DOHH2 (cell line): ENCODE measurements at regions not wholly inside any gene's neighbourhood (a gene's known extent, or its start where the extent isn't known, plus 50 kb on each side); places are given as distances from the start of the nearest gene placed in this dataset.

Experiments
- H3F3A ChIP-seq: fragments of 200-600 bp; sonication (generic), shearing (Covaris generic); 2 replicates; pipeline ENCODE4 v1.6.0; 2016; ENCODE audit warnings: antibody characterized with exemption, mild to moderate bottlenecking; ENCODE audit not compliant: control insufficient read depth, insufficient read depth
- H3K27ac ChIP-seq: fragments of 200-600 bp; sonication (generic); 2 replicates; pipeline ENCODE4 v1.5.1; 2014; ENCODE audit warnings: low read depth, mild to moderate bottlenecking, low read length, moderate library complexity
- H3K27me3 ChIP-seq: fragments of 200-600 bp; sonication (generic); 2 replicates; pipeline ENCODE4 v1.6.1; 2014; ENCODE audit warnings: mild to moderate bottlenecking, low read length, mixed read lengths; ENCODE audit not compliant: control insufficient read depth
- H3K36me3 ChIP-seq: fragments of 200-600 bp; sonication (generic); 2 replicates; pipeline ENCODE4 v1.6.1; 2014; ENCODE audit warnings: mild to moderate bottlenecking, low read length, moderate library complexity, mixed read lengths; ENCODE audit not compliant: control insufficient read depth
- H3K4me1 ChIP-seq: fragments of 200-600 bp; sonication (generic); 2 replicates; pipeline ENCODE4 v1.6.1; 2014; ENCODE audit warnings: mild to moderate bottlenecking, low read length, mixed read lengths; ENCODE audit not compliant: control insufficient read depth
- H3K4me2 ChIP-seq: fragments of 200-600 bp; sonication (generic); 2 replicates; pipeline ENCODE4 v1.6.0; 2014; ENCODE audit warnings: mild to moderate bottlenecking, low read length, moderate library complexity
- H3K4me3 ChIP-seq: fragments of 200-600 bp; sonication (generic); 2 replicates; pipeline ENCODE4 v1.5.1; 2014; ENCODE audit warnings: mild to moderate bottlenecking, low read length, mixed read lengths
- H3K79me2 ChIP-seq: fragments of 200-600 bp; sonication (generic); 2 replicates; pipeline ENCODE4 v1.6.1; 2014; ENCODE audit warnings: mild to moderate bottlenecking, low read length, mixed read lengths; ENCODE audit not compliant: control insufficient read depth
- H3K9me2 ChIP-seq: fragments of 200-600 bp; sonication (generic); replicated peaks from 2 replicates; pipeline ENCODE4 v1.6.1; 2014; ENCODE audit warnings: mild to moderate bottlenecking, low read length, mixed read lengths; ENCODE audit not compliant: control insufficient read depth
- H3K9me3 ChIP-seq: fragments of 200-600 bp; sonication (generic); 2 replicates; pipeline ENCODE4 v1.6.1; 2014; ENCODE audit warnings: antibody characterized with exemption, low read length, mixed read lengths; ENCODE audit not compliant: control insufficient read depth, insufficient read depth
- H4K20me1 ChIP-seq: fragments of 200-600 bp; sonication (generic); 2 replicates; pipeline ENCODE4 v1.6.0; 2014; ENCODE audit warnings: low read depth, mild to moderate bottlenecking, antibody characterized with exemption, low read length, moderate library complexity; ENCODE audit not compliant: control insufficient read depth, insufficient read depth
- EZH2phosphoT487 ChIP-seq: fragments of 200-600 bp; sonication (generic); IDR thresholded peaks from 2 replicates; pipeline ENCODE4 v1.6.1; 2017; ENCODE audit warnings: borderline replicate concordance, mild to moderate bottlenecking, antibody characterized with exemption, low read length, moderate library complexity, mixed read lengths
- TF ChIP-seq, protein P1 (sequence below): fragments of 200-600 bp; sonication (generic); IDR thresholded peaks from one replicate; pipeline ENCODE4 v1.5.1; 2014; ENCODE audit warnings: antibody characterized with exemption, mild to moderate bottlenecking, low read depth, low read length; ENCODE audit not compliant: poor library complexity, severe bottlenecking

- Histone ChIP-seq H3K4me1 (no peaks in the 10 kb centered on the region), H3F3A (no peaks in the 10 kb centered on the region), H3K27me3 (no peaks in the 10 kb centered on the region), H3K4me3 (no peak overlapping the region), H3K9me2 (no peaks in the 10 kb centered on the region), H3K79me2 (no peaks in the 10 kb centered on the region), H4K20me1 (no peaks in the 10 kb centered on the region), H3K36me3 (no peaks in the 10 kb centered on the region), H3K9me3 (no peaks in the 10 kb centered on the region), H3K27ac (no peak overlapping the region), H3K4me2 (no peak overlapping the region)
- no peak for TF ChIP-seq EZH2phosphoT487
Observed at GRCh38 chr3:117856354-117856753, 1146.8 kb downstream of the TUSC7 start.

- Histone ChIP-seq H3K4me1 (no peaks in the 10 kb centered on the region), H4K20me1 (no peaks in the 10 kb centered on the region), H3K27ac (no peak overlapping the region), H3K4me2 (no peak overlapping the region), H3F3A (no peaks in the 10 kb centered on the region), H3K36me3 (no peaks in the 10 kb centered on the region), H3K9me2 (no peaks in the 10 kb centered on the region), H3K9me3 (no peaks in the 10 kb centered on the region), H3K27me3 (no peaks in the 10 kb centered on the region), H3K4me3 (no peak overlapping the region), H3K79me2 (no peaks in the 10 kb centered on the region)
- TF ChIP-seq, protein P1, sequence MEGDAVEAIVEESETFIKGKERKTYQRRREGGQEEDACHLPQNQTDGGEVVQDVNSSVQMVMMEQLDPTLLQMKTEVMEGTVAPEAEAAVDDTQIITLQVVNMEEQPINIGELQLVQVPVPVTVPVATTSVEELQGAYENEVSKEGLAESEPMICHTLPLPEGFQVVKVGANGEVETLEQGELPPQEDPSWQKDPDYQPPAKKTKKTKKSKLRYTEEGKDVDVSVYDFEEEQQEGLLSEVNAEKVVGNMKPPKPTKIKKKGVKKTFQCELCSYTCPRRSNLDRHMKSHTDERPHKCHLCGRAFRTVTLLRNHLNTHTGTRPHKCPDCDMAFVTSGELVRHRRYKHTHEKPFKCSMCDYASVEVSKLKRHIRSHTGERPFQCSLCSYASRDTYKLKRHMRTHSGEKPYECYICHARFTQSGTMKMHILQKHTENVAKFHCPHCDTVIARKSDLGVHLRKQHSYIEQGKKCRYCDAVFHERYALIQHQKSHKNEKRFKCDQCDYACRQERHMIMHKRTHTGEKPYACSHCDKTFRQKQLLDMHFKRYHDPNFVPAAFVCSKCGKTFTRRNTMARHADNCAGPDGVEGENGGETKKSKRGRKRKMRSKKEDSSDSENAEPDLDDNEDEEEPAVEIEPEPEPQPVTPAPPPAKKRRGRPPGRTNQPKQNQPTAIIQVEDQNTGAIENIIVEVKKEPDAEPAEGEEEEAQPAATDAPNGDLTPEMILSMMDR, result no peak
- no peak for TF ChIP-seq EZH2phosphoT487
Observed at GRCh38 chr3:117863146-117863545, 1153.6 kb downstream of the TUSC7 start.

DNA sequence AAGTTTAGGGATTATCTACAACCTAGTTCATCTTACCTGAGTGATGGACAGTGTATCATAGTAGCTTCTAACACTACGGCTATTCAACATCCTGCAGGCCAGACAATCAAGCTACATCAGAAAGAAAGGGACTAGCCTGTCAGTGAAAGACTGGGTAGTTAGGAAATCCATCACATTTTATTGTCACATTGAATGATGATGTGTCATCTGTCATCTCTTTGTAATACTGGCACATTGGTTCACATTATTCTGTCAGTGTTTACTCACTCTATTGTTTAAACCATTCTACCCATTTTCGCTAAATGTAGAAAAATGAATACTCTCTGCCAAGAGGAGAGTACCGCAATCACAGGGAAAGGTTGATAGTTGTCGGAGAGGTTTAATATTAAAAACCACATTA lies 1155.8 kb downstream of the TUSC7 start:
- Histone ChIP-seq H3K9me3 (no peaks in the 10 kb centered on the region), H3K27ac (no peak overlapping the region), H3K9me2 (no peaks in the 10 kb centered on the region), H3K4me2 (no peak overlapping the region), H3K36me3 (no peaks in the 10 kb centered on the region), H3K79me2 (no peaks in the 10 kb centered on the region), H3K4me3 (no peak overlapping the region), H3F3A (no peaks in the 10 kb centered on the region), H4K20me1 (no peaks in the 10 kb centered on the region), H3K4me1 (no peaks in the 10 kb centered on the region), H3K27me3 (no peaks in the 10 kb centered on the region)
- TF ChIP-seq, protein P1, result no peak
- TF ChIP-seq EZH2phosphoT487, result no peak

GRCh38 chr3:117868766-117869165 lies 1159.2 kb downstream of the TUSC7 start:
- Histone ChIP-seq H3K4me3 (no peak overlapping the region), H3K4me2 (no peak overlapping the region), H3F3A (no peaks in the 10 kb centered on the region), H3K27me3 (no peaks in the 10 kb centered on the region), H3K36me3 (no peaks in the 10 kb centered on the region), H3K4me1 (no peaks in the 10 kb centered on the region), H3K9me3 (no peaks in the 10 kb centered on the region), H4K20me1 (no peaks in the 10 kb centered on the region), H3K9me2 (no peaks in the 10 kb centered on the region), H3K27ac (no peak overlapping the region), H3K79me2 (no peaks in the 10 kb centered on the region)
- no peak for TF ChIP-seq EZH2phosphoT487
- TF ChIP-seq, protein P1, result no peak
